SH-SY5Y (cell line): ENCODE measurements at regions not wholly inside any gene's neighbourhood (a gene's known extent, or its start where the extent isn't known, plus 50 kb on each side); places are given as distances from the start of the nearest gene placed in this dataset.

Experiments used
- GATA2 ChIP-seq: IDR thresholded peaks from 2 replicates; pipeline ENCODE4 v1.6.1; 2011; ENCODE audit warnings: mild to moderate bottlenecking, low read depth, low read length
- GATA3 ChIP-seq: IDR thresholded peaks from 2 replicates; pipeline ENCODE4 v1.6.1; 2011; ENCODE audit warnings: low read depth, mild to moderate bottlenecking, low read length, moderate library complexity

DNA sequence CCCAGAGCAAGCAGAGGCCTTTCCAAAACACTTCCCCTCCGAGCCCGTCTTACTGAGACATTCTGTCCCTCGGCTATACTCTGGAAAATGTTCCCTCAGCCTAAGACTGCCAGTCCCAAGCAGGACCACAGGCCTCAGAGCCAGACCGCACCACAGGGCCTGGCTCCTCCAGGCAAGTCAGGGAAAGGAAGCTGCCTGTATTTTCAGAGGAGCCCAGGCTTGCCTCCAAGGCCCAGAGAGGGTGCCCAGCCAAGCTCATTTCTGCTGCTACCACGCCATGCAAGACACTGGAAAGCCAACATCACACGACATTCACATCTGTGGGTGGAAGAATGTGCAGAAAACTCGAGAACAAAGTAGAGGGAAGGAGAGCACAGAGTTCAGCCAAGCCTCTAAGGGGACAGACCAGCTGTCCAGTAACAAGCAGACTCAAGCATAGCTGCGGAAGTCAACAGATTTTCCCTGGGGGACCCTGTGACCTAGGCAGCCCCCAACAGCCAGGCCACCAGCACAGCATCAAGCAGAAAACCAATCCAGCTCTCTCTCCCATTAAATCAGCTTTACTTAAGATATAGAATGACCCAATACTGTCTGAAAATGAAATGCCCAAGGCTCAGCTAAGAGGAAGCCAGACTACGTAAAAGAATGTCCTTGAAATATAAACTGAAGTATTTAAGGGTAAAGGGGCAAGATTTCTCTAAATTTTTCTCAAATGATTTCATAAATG lies 123.9 kb downstream of the ZFP36L2 start:
- TF ChIP-seq GATA2 (no peak), GATA3 (no peak)
